ENCODE measurements at regions not wholly inside any gene's neighbourhood (a gene's known extent, or its start where the extent isn't known, plus 50 kb on each side); places are given as distances from the start of the nearest gene placed in this dataset.
A peak's percentile ranks its signal among the peaks of the same experiment; 100 is the strongest.
"Not testable (repeated sequence)": the region's sequence is repeated elsewhere in the genome, so short reads cannot be mapped to it uniquely, and the experiment has no call there.

GRCh38 chr7:51472873-51473272 lies 156.3 kb upstream of the COBL start:
- DNase-seq (ENCODE audit: low read depth in 1 of 2, low spot score in 1 of 2): no peak

- no peak for DNase-seq (ENCODE audit: low read depth in 1 of 2, low spot score in 1 of 2)
Observed at GRCh38 chr7:51471981-51472296, 155.3 kb upstream of the COBL start.

GRCh38 chr7:51471210-51471980 lies 154.8 kb upstream of the COBL start:
- DNase-seq (ENCODE audit: low read depth in 1 of 2, low spot score in 1 of 2): no peak

GRCh38 chr7:51467384-51468017 lies 150.9 kb upstream of the COBL start:
- no peak for DNase-seq (ENCODE audit: low read depth in 1 of 2, low spot score in 1 of 2)

- no peak for DNase-seq (ENCODE audit: low read depth in 1 of 2, low spot score in 1 of 2)
Observed at GRCh38 chr7:51459809-51460208, 143.2 kb upstream of the COBL start.

GRCh38 chr7:51458693-51459092 lies 142.1 kb upstream of the COBL start:
- no peak for DNase-seq (ENCODE audit: low read depth in 1 of 2, low spot score in 1 of 2)

- DNase-seq (ENCODE audit: low read depth in 1 of 2, low spot score in 1 of 2): no peak
Observed at GRCh38 chr7:51457079-51457478, 140.5 kb upstream of the COBL start.

- DNase-seq (ENCODE audit: low read depth in 1 of 2, low spot score in 1 of 2): no peak
Observed at GRCh38 chr7:51456431-51457060, 139.9 kb upstream of the COBL start.

GRCh38 chr7:51455948-51456347 lies 139.3 kb upstream of the COBL start:
- no peak for DNase-seq (ENCODE audit: low read depth in 1 of 2, low spot score in 1 of 2)

GRCh38 chr7:51455513-51455912 lies 138.9 kb upstream of the COBL start:
- no peak for DNase-seq (ENCODE audit: low read depth in 1 of 2, low spot score in 1 of 2)

GRCh38 chr7:51455086-51455485 lies 138.5 kb upstream of the COBL start:
- DNase-seq (ENCODE audit: low read depth in 1 of 2, low spot score in 1 of 2): no peak

- no peak for DNase-seq (ENCODE audit: low read depth in 1 of 2, low spot score in 1 of 2)
Observed at GRCh38 chr7:51452694-51453093, 136.1 kb upstream of the COBL start.

GRCh38 chr7:51451751-51452476 lies 135.3 kb upstream of the COBL start:
- no peak for DNase-seq (ENCODE audit: low read depth in 1 of 2, low spot score in 1 of 2)

GRCh38 chr7:51450541-51450940 lies 133.9 kb upstream of the COBL start:
- no peak for DNase-seq (ENCODE audit: low read depth in 1 of 2, low spot score in 1 of 2)

- no peak for DNase-seq (ENCODE audit: low read depth in 1 of 2, low spot score in 1 of 2)
Observed at GRCh38 chr7:51446785-51447184, 130.2 kb upstream of the COBL start.

GRCh38 chr7:51446356-51446755 lies 129.7 kb upstream of the COBL start:
- DNase-seq (ENCODE audit: low read depth in 1 of 2, low spot score in 1 of 2): no peak

- no peak for DNase-seq (ENCODE audit: low read depth in 1 of 2, low spot score in 1 of 2)
Observed at GRCh38 chr7:51444936-51445335, 128.3 kb upstream of the COBL start.

GRCh38 chr7:51430480-51431086 lies 114.0 kb upstream of the COBL start:
- peak in 1 of 2 donors; percentile 12 for DNase-seq (ENCODE audit: low read depth in 1 of 2, low spot score in 1 of 2)

GRCh38 chr7:51428217-51428887 lies 111.7 kb upstream of the COBL start:
- no peak for DNase-seq (ENCODE audit: low read depth in 1 of 2, low spot score in 1 of 2)

GRCh38 chr7:51426163-51426562 lies 109.6 kb upstream of the COBL start:
- no peak for DNase-seq (ENCODE audit: low read depth in 1 of 2, low spot score in 1 of 2)

- DNase-seq (ENCODE audit: low read depth in 1 of 2, low spot score in 1 of 2): not testable (repeated sequence)
Observed at GRCh38 chr7:51409934-51410333, 93.3 kb upstream of the COBL start.
